ENCODE measurements at regions not wholly inside any gene's neighbourhood (a gene's known extent, or its start where the extent isn't known, plus 50 kb on each side); places are given as distances from the start of the nearest gene placed in this dataset.

GRCh38 chr22:47225931-47226633 lies 463.6 kb downstream of the TBC1D22A start:
- TF ChIP-seq CTCF (IDR thresholded peaks at IDR 0.05): no peak
- no peak for TF ChIP-seq POLR2A (IDR thresholded peaks at IDR 0.05)

All from heart left ventricle (tissue), 13 donors.